Bone marrow (tissue), 2 donors: ENCODE measurements at regions not wholly inside any gene's neighbourhood (a gene's known extent, or its start where the extent isn't known, plus 50 kb on each side); places are given as distances from the start of the nearest gene placed in this dataset.

ENCODE experiments used
- DNase-seq, 2 donors: peaks; one replicate each; lab custom pipeline; 2025; lab: John Stamatoyannopoulos, UW

DNA sequence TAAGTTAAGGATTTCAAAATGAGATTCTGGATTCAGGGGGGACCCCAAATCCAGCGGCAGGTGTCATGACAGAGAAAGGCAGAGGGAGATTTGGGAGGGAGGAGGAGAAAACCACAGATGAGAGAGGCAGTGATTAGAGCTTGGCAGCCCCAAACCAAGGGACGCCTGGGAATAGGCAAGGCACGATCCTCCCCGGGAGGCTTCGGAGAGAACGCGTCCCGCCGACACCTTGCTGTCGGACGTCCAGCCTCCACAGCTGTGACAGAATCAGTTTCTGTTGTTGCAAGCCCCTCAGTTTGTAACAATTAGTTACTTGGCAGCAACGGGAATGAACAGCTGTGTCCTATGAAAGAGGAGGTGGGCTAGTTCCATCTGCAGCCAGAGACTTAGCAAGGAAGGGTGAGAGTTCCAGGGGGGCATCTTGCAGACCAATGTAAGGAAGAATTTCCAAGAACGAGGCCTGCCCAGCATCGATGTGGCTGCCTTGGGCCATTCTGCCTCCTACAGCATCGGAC, 110.7 kb upstream of the SDK2 start:
- no peak for DNase-seq

DNA sequence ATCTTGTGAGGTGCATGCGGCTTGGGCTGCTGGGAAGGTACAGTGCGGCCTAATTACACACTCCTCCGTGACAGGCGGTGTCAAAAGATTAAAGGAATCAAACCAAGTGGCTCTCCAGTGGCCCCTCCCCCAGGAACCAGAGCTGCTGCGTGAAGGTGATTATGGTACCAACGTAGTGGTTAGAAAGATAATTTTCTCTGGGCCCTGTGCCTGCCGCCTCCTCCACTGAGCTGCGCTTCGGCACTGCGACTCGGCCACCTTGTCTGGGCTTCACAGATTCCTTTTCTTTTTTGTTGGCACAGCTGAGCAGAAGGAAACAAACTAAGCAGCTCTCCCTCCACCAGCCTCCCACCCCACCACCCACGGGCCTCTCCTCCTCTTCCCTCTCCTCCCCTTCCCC, 113.2 kb upstream of the SDK2 start:
- DNase-seq: no peak

DNA sequence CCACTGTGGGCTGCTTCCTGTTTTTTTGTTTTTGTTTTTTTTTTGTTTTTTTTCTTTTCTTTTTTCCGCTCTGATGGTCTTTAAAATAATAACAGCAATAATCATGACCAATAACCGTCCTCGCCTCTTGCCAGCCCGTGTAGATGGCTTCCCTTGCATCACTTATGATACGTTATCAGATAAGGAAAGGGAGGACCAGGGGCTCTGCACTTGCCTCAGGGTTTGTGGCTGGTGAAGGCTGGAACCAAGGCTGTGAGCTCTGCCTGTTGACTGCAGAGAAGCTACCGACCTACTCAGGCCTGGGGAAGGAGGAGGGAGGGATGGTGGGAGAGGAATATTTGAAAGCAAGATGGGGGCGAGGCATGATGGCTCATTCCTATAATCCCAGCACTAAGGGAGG, 114.0 kb upstream of the SDK2 start:
- no peak for DNase-seq

DNA sequence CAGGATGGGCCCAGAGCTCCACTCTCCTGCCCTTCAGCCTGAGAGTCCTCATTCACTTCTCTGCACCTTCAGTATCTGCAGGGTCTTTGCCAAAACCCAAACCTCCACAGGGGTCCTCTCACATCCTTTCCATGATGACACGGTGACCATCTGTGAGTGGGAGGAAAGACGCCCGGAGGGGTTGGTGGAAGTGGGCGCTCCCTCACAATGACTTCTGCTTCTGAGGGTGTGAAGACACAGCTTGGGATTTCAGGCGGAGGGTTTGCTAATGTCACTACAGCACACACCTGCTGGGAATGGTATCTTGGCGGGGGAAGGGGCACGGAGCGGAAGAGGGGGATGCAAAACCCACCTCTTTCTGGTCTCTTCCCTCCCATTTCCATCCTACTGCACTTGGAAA, 115.1 kb upstream of the SDK2 start:
- DNase-seq: no peak

DNA sequence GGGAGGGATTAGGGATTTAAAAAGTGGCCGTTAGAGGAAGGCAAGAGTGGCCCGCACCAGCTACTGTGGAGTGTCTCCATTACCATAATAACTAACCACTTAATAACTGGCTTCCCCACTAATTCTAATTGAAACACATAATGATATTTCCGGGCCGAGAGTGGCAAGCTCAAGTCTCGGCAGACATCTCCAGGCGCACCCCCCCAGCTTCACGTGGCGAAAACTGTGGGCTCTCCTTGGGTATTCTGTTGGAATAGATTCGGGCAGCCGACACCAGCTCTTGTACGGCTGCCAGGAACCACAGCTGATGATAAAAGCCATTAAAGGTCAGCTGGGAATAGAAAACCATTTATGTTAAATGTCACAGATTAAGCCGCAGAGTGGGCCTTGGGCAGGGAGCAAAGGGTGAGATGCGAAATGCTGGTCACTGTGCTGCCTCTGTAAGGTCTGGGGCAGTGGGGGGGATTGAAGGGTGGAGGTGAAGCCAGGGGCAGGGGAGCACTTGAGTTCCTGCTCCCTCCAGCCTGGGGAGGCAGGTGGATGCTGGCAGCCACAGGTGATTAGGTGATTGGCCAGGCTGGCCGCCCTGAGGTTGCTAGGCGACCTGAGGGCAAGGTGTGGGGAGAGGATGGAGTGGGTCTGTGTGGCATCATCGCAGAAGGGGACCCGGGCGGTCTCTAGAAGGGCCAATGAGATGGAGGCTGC, 115.6 kb upstream of the SDK2 start:
- no peak for DNase-seq

DNA sequence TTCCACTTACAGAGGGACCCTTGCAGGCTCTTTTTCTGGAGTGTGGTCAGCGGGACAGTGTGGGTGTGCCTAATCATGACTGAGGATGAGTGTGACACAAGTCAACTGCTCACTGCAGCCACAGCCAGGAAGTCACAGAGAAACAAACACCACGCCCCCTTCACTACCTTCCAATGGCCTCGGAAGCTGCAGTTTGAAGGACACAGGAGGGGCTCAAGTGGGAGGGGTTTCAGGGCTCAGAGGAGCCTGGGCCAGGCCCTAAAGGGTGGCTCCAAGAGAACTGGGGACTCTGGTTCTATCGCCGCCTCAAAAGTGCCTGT, 116.2 kb upstream of the SDK2 start:
- DNase-seq: no peak

DNA sequence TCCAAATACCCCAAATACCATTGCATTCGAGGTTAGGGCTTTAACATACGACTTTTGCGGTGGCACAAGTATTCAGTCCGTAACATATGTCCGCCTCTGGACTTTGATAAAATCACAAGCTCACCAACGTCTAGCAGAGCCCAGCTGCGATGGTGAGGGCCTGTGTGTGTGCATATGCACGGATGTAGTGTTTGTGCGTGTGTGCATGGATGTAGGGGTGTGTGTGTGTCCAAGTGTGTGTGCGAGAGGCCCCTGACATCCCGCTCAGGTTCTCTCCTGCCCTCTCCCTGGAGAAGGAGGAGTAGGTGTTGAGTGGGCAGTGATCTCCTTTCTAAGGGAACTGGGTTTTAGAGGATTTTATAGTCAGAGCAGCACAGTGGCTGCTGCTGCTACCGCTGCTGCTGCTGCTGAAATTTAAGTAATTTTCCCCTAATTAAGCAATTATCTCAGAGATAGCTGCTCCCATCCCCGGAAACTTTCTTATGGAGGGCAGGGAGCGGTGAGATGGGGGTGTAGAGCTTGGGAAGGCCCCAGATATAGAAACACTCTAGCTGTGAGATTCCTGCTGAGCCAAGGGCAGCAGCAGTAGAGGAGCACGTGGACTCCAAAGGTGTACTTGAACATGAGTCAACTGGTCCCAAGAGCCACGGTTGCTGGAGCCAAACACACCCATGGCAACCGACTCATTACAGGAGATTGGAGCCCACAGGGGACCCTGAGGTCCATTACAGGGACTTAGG, 121.7 kb upstream of the SDK2 start:
- no peak for DNase-seq

DNA sequence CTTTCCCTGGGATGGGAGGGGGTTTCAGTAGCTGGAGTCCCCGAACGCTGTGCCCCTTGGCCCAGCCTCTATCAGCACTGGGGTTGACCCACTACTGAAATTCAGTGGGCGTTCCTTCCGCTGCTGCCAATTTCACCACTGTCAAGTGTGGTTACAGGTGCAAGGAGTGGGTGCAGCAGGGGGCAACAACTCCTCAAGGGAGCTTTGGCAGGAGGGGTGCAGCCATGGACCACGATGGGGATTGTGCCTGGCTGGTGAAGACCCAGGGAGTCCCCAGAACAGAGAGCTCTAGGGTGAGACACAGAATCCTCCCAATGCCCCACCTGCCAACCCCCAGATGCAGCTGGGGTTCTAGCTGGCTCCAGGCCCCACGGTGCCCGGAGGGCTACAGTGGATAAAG, 123.5 kb upstream of the SDK2 start:
- no peak for DNase-seq

DNA sequence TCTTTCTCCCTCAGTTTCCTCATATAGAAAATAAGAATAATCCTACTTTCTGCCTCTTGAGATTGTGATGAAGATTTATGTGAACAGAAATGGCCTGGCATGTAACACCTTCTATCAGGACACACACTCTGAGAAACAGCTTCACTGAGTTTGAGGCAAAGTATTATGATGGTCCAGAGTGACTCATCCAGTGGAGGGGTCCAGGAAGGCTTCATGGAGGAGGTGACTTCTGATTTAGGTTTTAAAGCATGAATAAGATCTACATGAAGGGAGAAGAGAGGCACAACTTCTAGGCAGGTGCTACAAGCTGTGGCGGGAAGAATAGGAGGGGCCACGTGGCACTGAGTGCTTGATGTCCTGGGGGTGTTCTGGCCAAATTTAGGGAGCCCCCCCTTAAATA, 124.4 kb upstream of the SDK2 start:
- no peak for DNase-seq

DNA sequence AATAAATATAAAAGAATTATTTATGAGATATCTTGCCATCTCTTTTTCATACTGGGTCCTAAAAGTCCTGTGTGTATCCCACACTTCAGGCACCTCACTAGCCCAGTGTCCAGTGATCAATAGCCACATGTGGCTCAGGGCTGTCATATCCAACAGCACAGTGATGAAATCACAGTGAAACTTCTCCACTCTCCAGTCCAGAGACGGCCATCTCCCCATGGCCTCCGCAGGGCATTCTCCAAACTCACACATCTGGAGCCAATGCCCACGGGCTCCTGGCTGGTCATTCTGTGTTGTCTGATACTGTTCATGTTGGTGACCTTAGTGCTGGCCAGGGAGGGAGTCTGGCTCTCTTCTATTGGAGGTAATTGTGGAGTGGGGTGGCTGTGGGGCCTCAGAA, 125.2 kb upstream of the SDK2 start:
- DNase-seq: no peak

DNA sequence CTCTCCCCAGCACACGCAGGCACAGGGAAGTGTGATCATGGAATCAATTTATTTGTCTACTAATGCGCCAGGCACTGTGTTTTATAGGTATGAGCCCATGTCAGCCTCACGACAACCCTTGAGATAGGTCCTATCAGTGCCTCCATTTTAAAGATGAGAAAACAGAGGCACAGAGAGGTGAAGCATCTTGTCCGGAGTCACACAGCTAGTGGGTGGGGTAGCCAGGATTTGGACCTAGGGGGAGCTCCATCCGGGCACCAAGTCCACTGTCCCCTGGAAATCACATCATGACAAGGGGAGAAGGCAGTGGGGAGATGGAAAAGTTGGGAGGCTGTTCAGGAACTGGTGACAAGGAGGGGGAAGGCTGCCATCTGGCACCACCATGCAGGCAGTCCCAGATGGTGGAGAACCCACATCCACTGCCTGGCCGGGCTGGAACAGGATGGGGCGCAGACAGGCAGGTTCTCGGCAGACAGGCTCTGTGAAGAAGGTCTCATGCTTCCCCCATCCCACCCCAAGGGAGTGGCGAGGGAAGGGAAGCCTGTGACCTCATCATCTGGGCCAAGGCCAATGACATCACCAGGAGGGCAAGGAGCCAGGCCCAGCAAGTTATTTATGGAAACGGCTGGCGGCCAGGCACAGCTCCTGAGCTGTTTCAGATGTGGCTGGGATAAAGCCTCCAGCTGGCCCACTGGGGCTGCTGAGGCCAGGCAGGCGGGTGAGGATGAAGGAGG, 126.0 kb upstream of the SDK2 start:
- DNase-seq: no peak

DNA sequence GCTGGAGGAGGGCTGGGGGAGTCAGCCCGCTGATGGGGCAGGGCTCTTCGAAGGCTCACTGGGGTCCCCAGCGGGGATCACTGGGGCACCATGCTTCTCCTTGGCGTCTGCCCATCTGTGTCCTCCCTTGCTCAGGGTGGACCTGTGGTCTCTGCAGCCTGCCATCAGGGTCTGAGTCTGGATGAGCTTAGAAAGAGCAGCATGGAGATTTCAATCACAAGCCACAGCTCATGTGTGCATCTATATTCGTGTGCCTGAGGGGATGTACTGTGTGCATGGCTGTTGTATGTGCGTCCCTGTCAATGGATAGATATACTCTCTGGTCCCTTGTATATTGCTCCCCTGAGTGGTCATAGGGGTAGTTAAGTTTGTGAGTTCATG, 126.6 kb upstream of the SDK2 start:
- DNase-seq: no peak

DNA sequence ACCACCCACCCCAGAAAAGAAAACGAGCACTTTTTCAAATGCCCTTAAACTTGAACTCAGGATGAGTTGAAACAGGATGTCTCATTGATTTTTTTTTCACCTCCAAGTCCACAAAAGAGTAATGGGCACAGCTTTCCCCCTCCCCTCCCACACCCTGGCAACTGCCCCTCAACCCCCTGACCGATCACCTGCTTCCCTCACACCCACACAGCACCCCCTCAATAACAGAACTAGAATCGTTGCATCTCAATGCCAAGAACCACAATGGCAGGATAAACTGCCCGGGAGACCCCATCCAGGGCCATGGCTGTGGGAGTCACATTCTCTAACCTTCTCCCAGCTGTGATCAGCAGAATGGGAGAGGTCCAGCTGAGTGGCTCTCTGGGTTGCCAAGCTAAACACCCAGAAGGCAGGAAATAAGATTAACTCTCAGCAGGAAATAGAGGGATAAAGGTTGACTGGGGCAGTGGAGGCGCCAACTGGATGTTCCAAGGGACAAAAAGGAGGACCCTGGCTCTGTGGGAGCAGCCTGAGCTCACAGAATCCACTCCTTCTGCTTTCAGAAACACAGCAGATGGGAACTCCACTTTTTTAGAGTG, 128.0 kb upstream of the SDK2 start:
- DNase-seq: no peak

DNA sequence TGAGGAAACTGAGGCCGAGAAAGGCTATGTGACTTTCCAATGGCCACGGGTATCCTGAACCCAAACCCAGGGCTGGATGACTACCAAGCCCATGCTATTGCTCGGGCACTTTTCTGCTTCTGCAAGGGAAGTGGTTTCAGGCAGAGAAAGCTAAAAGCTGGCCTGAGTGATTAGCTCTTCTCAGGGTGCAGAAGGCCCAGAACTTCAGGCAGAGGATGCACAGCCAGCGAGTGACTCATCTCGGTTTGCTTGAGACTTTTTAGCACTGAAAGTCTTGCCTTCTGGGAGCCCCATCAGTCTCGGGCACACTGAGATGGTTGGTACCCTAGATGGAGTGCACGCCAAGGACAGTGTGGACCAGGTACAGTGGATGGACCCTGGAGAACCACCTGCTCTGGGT, 129.5 kb upstream of the SDK2 start:
- no peak for DNase-seq

DNA sequence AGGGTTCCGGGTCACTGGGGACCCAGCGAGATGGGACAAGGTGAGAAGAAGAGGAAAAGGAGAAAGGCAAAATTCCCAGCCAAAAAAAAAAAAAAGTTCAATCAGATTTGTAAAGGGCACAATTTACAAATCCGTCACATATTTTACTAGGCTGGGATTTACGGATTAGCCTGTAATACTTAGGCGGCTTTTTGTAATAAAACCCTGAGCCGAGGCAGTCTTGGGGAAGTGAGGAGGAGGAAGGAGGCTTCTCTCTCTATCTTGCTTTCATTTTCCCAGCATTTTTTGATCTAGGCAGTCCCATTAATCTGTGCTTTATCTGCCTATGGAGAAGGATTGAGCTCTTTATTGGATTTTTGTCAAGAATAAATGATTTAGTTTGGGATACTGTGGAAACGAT, 130.6 kb upstream of the SDK2 start:
- no peak for DNase-seq

DNA sequence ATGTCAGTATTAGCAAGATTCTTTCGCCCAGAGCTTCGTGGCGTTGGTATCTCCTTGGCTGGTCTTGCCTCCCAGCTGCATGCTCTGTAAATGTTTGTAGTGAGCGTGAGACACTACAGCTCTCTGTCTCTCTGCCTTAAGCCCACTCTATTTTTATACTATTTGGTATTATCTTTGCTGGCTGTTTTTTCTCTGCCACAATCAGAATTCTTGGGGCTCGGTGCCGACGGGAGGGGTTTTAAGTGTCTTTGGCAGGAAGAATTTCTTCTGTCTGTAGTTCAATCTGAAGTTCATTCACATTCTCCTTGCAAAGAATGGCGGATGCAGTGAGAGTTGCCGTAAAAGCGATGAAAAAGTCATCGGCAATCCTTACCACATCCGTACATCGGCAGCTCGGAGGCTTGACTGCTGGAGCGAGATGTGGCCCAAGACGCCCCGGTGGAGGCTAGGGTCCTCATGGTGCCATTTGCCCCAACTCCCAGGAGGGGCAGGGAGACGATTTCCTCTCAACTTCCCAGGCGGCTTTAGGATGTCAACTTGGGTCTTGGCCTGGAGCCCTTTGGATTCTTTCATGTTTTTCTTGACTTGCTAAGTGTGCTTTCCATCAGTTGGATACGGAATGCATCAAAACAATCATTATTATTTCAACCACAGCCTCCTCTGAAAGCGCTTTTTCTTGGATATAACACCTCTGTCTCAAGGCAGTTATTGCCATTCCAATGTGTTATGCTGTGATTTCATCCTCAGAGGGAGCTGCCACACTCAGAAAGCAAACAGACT, 132.3 kb upstream of the SDK2 start:
- no peak for DNase-seq

DNA sequence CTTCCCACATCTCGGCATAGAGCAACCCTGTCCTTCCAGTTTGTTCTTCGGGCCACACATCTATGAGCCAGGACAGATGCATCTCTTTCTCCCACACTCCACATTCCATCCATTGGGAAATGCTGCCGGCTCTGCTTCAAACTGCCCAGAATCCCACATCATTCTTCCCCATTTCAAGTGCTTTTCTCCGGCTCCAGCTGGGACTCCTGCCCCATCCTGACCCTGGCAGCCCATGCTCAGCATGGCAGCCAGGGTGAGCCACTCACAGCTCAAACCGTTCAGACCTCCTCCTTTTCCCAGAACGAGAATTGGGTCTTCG, 132.8 kb upstream of the SDK2 start:
- no peak for DNase-seq

DNA sequence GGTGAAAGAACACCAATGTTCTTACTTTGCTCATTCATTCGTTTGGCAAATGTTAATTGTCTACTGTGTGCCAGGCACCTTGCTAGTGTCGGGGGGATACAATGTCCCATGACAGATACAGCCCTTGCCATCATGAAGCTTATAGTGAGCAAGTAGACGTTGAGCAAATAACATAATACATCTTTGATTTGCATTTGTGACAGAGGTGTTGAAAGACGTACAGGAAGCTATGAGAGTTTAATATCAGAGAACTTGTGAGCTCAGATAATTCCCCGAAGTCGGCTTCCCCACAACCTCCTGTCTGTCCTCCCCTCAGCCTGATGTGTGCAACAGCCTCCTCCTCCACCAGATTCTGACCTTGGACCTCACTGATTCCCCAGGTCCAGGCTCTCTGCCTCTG, 138.0 kb upstream of the SDK2 start:
- DNase-seq: no peak

DNA sequence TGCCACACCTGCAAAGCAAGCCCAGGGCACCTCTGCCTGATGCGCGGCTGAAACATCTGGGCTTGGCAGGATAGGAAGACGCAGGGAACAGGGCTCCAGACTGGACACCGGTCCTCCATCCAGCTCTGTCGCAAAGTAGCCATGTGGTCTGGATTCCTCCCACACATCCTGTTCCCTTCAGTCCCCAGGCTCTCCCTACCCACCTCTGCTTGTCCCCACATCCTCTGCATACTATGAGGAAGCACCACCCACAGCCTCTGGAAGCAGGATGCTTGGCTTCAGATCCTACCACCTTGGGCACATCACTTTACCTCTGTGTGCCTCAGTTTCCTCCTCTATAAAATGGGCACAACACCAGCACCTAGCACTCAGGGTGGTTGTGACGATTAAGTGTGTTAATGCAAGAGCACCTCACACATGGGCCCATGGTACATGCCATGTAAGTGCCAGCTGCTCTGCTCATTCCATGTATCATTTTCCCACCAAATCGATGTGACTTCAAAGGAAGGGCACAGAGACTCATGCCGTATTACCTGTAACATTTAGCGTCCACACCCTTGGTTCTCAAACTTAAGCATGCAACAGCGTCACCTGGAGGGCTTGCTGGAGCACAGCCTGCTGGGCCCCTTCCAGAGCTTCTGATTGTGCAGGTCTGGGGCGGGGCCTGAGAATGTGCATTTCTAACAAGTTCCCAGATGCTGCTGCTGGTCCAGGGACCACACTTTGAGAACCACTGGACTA, 138.6 kb upstream of the SDK2 start:
- no peak for DNase-seq

DNA sequence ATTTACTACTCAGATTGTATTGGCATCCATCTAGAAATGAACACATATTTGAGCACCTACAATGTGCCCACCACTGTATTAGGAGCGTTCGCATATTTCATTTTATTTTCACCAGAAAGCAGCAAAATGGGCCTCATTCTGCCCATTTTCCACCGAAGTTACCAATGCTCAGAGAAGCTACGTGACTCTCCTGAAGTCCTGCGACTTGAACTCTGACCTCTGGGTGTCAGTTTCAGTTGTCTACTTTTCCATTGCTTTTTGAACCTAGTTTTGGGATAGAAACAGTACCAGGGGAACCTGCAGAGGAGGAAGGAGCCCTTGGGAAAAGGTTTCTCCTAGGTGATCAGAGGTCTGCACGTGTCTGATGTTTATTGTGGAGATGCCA, 139.1 kb upstream of the SDK2 start:
- DNase-seq: no peak

DNA sequence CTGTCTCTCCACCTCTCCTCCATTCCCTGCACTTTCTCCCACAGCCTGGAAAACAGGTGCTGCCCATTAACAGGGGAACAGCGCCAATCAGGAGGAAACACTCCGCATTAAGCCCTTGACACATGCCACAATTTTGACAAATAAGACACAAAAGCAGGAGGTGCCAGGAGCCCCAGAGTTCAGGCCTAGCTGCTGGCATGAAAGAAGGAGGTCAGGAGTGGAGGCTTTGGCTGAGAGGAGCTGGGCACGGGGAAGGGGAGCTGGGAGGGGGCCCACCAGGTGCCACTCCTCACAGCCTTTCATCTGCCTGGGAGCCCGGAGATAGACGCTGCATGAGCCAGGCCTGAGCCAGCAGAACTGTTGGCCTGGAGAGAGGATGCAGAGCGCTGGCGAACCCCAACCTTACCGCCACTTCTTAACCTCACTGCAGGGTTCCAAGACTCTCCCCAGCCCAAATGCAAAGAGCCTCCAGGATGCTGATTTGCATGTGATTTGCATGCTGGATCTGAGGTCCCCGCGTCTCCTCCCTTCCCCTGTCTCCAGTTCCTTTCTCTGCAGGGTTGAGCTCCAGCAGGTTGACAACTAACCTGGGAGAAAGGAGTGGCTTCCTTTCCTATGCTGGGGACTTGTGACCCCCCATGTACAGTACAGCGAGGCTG, 139.8 kb upstream of the SDK2 start:
- no peak for DNase-seq
